GM04503 (cell line): ENCODE measurements at regions not wholly inside any gene's neighbourhood (a gene's known extent, or its start where the extent isn't known, plus 50 kb on each side); places are given as distances from the start of the nearest gene placed in this dataset.
A peak's percentile ranks its signal among the peaks of the same experiment; 100 is the strongest.
"Not testable (repeated sequence)": the region's sequence is repeated elsewhere in the genome, so short reads cannot be mapped to it uniquely, and the experiment has no call there.

Source experiments
- DNase-seq: peaks from one replicate; pipeline ENCODE4 v3.0.0-alpha.2; 2012; ENCODE audit warnings: low read depth

GRCh38 chr9:111148052-111149017 lies 110.1 kb upstream of the LPAR1 start:
- DNase-seq = no peak

GRCh38 chr9:111147041-111147440 lies 108.8 kb upstream of the LPAR1 start:
- DNase-seq = no peak

GRCh38 chr9:111144741-111145140 lies 106.5 kb upstream of the LPAR1 start:
- no peak for DNase-seq

- no peak for DNase-seq
Measured at GRCh38 chr9:111136180-111136579, 97.9 kb upstream of the LPAR1 start.

GRCh38 chr9:111131211-111131610 lies 92.9 kb upstream of the LPAR1 start:
- DNase-seq = no peak

GRCh38 chr9:111120526-111120925 lies 82.3 kb upstream of the LPAR1 start:
- no peak for DNase-seq

GRCh38 chr9:111118256-111118948 lies 80.1 kb upstream of the LPAR1 start:
- peak; percentile 58 for DNase-seq

- DNase-seq = no peak
Measured at GRCh38 chr9:111114486-111114885, 76.2 kb upstream of the LPAR1 start.

- no peak for DNase-seq
Measured at GRCh38 chr9:111113712-111114111, 75.4 kb upstream of the LPAR1 start.

- no peak for DNase-seq
Measured at GRCh38 chr9:111110805-111111204, 72.5 kb upstream of the LPAR1 start.

- peak; percentile 93 for DNase-seq
Measured at GRCh38 chr9:111108946-111109345, 70.7 kb upstream of the LPAR1 start.

GRCh38 chr9:111107141-111107540 lies 68.9 kb upstream of the LPAR1 start:
- DNase-seq = no peak

- DNase-seq = no peak
Measured at GRCh38 chr9:111106202-111106601, 67.9 kb upstream of the LPAR1 start.

- no peak for DNase-seq
Measured at GRCh38 chr9:111102793-111103464, 64.7 kb upstream of the LPAR1 start.

GRCh38 chr9:111099199-111100008 lies 61.1 kb upstream of the LPAR1 start:
- no peak for DNase-seq

- no peak for DNase-seq
Measured at GRCh38 chr9:111098093-111098492, 59.8 kb upstream of the LPAR1 start.

- no peak for DNase-seq
Measured at GRCh38 chr9:111096051-111096450, 57.8 kb upstream of the LPAR1 start.

- DNase-seq = no peak
Measured at GRCh38 chr9:111095441-111095840, 57.2 kb upstream of the LPAR1 start.

GRCh38 chr9:111094958-111095357 lies 56.7 kb upstream of the LPAR1 start:
- no peak for DNase-seq

- DNase-seq = peak; percentile 54
Measured at GRCh38 chr9:111094433-111094924, 56.2 kb upstream of the LPAR1 start.

GRCh38 chr9:111092167-111092566 lies 53.9 kb upstream of the LPAR1 start:
- not testable (repeated sequence) for DNase-seq
